Large intestine (tissue), 3 donors: ENCODE measurements at regions not wholly inside any gene's neighbourhood (a gene's known extent, or its start where the extent isn't known, plus 50 kb on each side); places are given as distances from the start of the nearest gene placed in this dataset.
"Not testable (repeated sequence)": the region's sequence is repeated elsewhere in the genome, so short reads cannot be mapped to it uniquely, and the experiment has no call there.

Experiments
- DNase-seq, 2 donors: peaks; one replicate each; pipeline versions ENCODE4 v3.0.0 to v3.0.0-alpha.2; 2013
- H3K27ac ChIP-seq: one replicate; pipeline ENCODE4 v1.5.1; 2013; ENCODE audit warnings: low read length
- H3K27me3 ChIP-seq: 2 replicates; pipeline ENCODE4 v1.6.1; 2013; ENCODE audit warnings: low read length; ENCODE audit not compliant: control insufficient read depth, insufficient read depth
- H3K36me3 ChIP-seq: 2 replicates; pipeline ENCODE4 v1.6.1; 2013; ENCODE audit warnings: low read length; ENCODE audit not compliant: control insufficient read depth, insufficient read depth
- H3K4me1 ChIP-seq: one replicate; pipeline ENCODE4 v1.6.1; 2013; ENCODE audit warnings: low read length; ENCODE audit not compliant: control insufficient read depth, insufficient read depth
- H3K4me3 ChIP-seq: one replicate; pipeline ENCODE4 v1.5.1; 2013; ENCODE audit warnings: low read length
- H3K9me3 ChIP-seq: one replicate; pipeline ENCODE4 v1.6.1; 2013; ENCODE audit warnings: mild to moderate bottlenecking, low read depth, low read length, moderate library complexity; ENCODE audit not compliant: control insufficient read depth
- WGBS: methylation state at CpG from one replicate; pipeline ENCODE4 v1.1.5; 2013; ENCODE audit warnings: low lambda C conversion rate; ENCODE audit not compliant: insufficient coverage; 5-methylcytosine and 5-hydroxymethylcytosine counted together

GRCh38 chr9:82761956-82762355 is 301.0 kb downstream of the RASEF start:
- Histone ChIP-seq H3K27ac (no peak overlapping the region), H3K27me3 (no peaks in the 10 kb centered on the region), H3K9me3 (no peaks in the 10 kb centered on the region), H3K4me3 (no peak overlapping the region), H3K36me3 (no peaks in the 10 kb centered on the region), H3K4me1 (no peaks in the 10 kb centered on the region)
- no peak for DNase-seq
- no CpG with 5 or more reads among the region's 3 CpGs for WGBS

DNA sequence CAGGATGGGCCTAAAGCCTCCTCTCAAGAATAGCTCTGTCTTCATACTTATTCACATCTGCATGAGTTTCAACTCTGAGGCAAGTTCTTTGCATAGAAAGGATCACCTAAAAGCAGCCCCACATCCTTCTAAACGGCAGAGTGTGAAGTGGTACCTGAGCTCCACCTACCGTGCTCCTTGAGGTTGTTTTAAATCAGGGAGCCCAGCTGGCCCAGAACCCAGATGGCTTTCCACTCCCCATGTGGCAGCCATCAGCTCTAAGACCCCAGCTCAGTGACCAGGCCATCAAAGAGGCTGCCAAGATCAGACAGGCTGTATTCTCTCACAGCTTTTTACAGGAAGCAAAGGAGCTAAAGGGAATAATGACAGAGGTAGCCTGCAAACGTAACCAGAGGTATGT is 299.3 kb downstream of the RASEF start:
- H3K27ac ChIP-seq: no peak overlapping the region
- WGBS: no CpG with 5 or more reads among the region's 3 CpGs
- no peaks in the 10 kb centered on the region for H3K4me1 ChIP-seq

GRCh38 chr9:82764061-82764668 is 298.8 kb downstream of the RASEF start:
- Histone ChIP-seq H3K27me3 (no peaks in the 10 kb centered on the region), H3K9me3 (no peaks in the 10 kb centered on the region), H3K36me3 (no peaks in the 10 kb centered on the region), H3K4me3 (no peak overlapping the region), H3K27ac (no peak overlapping the region), H3K4me1 (no peaks in the 10 kb centered on the region)
- no peak for DNase-seq
- 6% methylated on average over 2 of the region's 5 CpGs for WGBS

More for the DNA sequence above, 299.3 kb downstream of the RASEF start:
- H3K9me3 ChIP-seq: no peaks in the 10 kb centered on the region
- H3K4me3 ChIP-seq: no peak overlapping the region
- H3K36me3 ChIP-seq: no peaks in the 10 kb centered on the region
- no peak for DNase-seq
- H3K27me3 ChIP-seq: no peaks in the 10 kb centered on the region

DNA sequence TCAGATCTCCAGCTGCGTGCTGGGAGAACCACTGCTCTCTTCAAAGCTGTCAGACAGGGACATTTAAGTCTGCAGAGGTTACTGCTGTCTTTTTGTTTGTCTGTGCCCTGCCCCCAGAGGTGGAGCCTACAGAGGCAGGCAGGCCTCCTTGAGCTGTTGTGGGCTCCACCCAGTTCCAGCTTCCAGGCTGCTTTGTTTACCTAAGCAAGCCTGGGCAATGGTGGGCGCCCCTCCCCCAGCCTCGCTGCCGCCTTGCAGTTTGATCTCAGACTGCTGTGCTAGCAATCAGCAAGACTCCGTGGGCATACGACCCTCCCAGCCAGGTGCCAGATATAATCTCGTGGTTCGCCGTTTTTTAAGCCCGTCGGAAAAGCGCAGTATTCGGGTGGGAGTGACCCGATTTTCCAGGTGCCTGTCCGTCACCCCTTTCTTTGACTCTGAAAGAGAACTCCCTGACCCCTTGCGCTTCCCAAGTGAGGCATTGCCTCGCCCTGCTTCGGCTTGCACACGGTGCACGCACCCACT is 288.2 kb downstream of the RASEF start:
- not testable (repeated sequence) for DNase-seq, H3K4me3 ChIP-seq
- WGBS: no CpG with 5 or more reads among the region's 20 CpGs

GRCh38 chr9:82776508-82776907 is 286.4 kb downstream of the RASEF start:
- no peak for DNase-seq
- H3K4me3 ChIP-seq: no peak overlapping the region
- H3K27ac ChIP-seq: no peak overlapping the region

More for the DNA sequence above, 288.2 kb downstream of the RASEF start:
- not testable (repeated sequence) for H3K27me3 ChIP-seq, H3K4me1 ChIP-seq, H3K9me3 ChIP-seq, H3K36me3 ChIP-seq, H3K27ac ChIP-seq

GRCh38 chr9:82777366-82777765 is 285.6 kb downstream of the RASEF start:
- H3K36me3 ChIP-seq: no peaks in the 10 kb centered on the region
- no peak overlapping the region for H3K4me3 ChIP-seq
- DNase-seq: no peak
- no peaks in the 10 kb centered on the region for H3K4me1 ChIP-seq
- no CpG with 5 or more reads among the region's 3 CpGs for WGBS
- no peak overlapping the region for H3K27ac ChIP-seq
- H3K9me3 ChIP-seq: no peaks in the 10 kb centered on the region
- no peaks in the 10 kb centered on the region for H3K27me3 ChIP-seq

More at GRCh38 chr9:82776508-82776907, 286.4 kb downstream of the RASEF start:
- H3K36me3 ChIP-seq: no peaks in the 10 kb centered on the region
- H3K4me1 ChIP-seq: no peaks in the 10 kb centered on the region
- H3K9me3 ChIP-seq: no peaks in the 10 kb centered on the region
- H3K27me3 ChIP-seq: no peaks in the 10 kb centered on the region

GRCh38 chr9:82778923-82779322 is 284.0 kb downstream of the RASEF start:
- not testable (repeated sequence) for H3K9me3 ChIP-seq, DNase-seq, H3K27me3 ChIP-seq, H3K36me3 ChIP-seq, H3K4me1 ChIP-seq, H3K4me3 ChIP-seq, H3K27ac ChIP-seq
- no CpG with 5 or more reads among the region's 4 CpGs for WGBS

DNA sequence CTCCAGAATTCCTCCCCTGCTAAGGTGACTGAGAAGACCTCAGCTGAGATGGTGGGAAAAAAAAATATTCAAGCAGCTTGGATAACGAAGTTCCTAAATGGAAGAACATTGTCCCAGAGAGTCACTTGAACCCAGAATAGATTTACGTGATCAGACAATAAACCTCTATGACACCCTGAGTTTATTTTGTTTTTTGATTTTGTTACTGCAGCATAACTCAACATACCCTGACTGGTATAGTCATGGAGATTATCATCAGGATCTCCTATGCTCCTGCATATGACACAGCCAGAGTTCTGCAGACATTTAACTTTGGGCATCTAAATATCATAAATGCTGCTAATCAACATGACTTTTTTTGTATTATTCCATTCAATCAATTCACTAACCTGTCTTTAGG is 282.9 kb downstream of the RASEF start:
- H3K27ac ChIP-seq: no peak overlapping the region
- H3K36me3 ChIP-seq: no peaks in the 10 kb centered on the region
- no peak overlapping the region for H3K4me3 ChIP-seq
- no peak for DNase-seq
- WGBS: 90% methylated on average over 2 of the region's 2 CpGs
- H3K9me3 ChIP-seq: no peaks in the 10 kb centered on the region
- no peaks in the 10 kb centered on the region for H3K4me1 ChIP-seq
- no peaks in the 10 kb centered on the region for H3K27me3 ChIP-seq

GRCh38 chr9:82781921-82782392 is 281.0 kb downstream of the RASEF start:
- Histone ChIP-seq H3K4me1 (no peaks in the 10 kb centered on the region), H3K36me3 (no peaks in the 10 kb centered on the region), H3K27ac (no peak overlapping the region), H3K27me3 (no peaks in the 10 kb centered on the region), H3K9me3 (no peaks in the 10 kb centered on the region), H3K4me3 (no peak overlapping the region)
- DNase-seq: peak in 1 of 2 donors; percentile 16
- WGBS: 0% methylated on average over 1 of the region's 6 CpGs

- no peak overlapping the region for H3K27ac ChIP-seq
- peak in 1 of 2 donors; percentile 15 for DNase-seq
- WGBS: no CpG with 5 or more reads among the region's 1 CpG
These were observed 279.9 kb downstream of the RASEF start for GRCh38 chr9:82783045-82783444.

DNA sequence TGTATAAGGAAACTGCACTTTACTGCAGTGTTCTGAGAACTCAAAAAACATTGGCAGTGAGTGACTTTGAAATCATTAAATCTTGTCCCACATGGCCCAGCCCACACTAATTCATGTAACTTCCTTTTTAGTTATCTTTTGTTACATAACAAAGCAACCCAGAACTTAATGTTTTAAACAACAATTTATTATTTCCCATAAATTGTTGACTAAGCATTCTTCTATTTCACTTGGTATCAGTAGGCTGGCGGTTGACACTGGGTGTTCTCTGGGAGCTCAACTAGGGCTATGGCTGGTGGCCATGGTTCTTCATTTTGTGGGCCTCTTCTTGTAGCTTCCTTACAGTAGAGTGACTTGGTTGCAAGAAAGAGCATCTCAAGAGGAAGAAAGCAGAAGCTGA is 278.4 kb downstream of the RASEF start:
- Histone ChIP-seq H3K9me3 (no peaks in the 10 kb centered on the region), H3K27me3 (no peaks in the 10 kb centered on the region), H3K4me3 (no peak overlapping the region), H3K4me1 (no peaks in the 10 kb centered on the region), H3K36me3 (no peaks in the 10 kb centered on the region), H3K27ac (no peak overlapping the region)
- no peak for DNase-seq
- WGBS: no CpG with 5 or more reads among the region's 1 CpG

More at GRCh38 chr9:82783045-82783444, 279.9 kb downstream of the RASEF start:
- Histone ChIP-seq H3K36me3 (no peaks in the 10 kb centered on the region), H3K4me1 (no peaks in the 10 kb centered on the region), H3K9me3 (no peaks in the 10 kb centered on the region), H3K4me3 (no peak overlapping the region), H3K27me3 (no peaks in the 10 kb centered on the region)
